K562 (cell line): ENCODE measurements at regions not wholly inside any gene's neighbourhood (a gene's known extent, or its start where the extent isn't known, plus 50 kb on each side); places are given as distances from the start of the nearest gene placed in this dataset.

Experiments used
- ATAC-seq: fragments of 200-7000 bp; cut with Tn5 transposase; 3 replicates; pipeline ENCODE4 v1.9.1; 2020; ENCODE audit warnings: moderate library complexity
- BruUV-seq: library from RNA; stranded (reverse); fragments of 400-500 nt; replicated peaks from 2 replicates; lab custom pipeline; 2021; lab: Mats Ljungman, UMichigan
- CTCF ChIA-PET: fragments of 300-600 bp; formaldehyde crosslinking; extraction: SDS; loops from one replicate; lab custom pipeline; 2021; ENCODE audit warnings: low intra/inter-chr PET ratio; lab: Yijun Ruan, JAX
- POLR2A ChIA-PET: fragments of 300-600, 350-650 bp; sonication (Branson Sonifier 250); formaldehyde crosslinking; extraction: SDS; loops from one replicate; lab custom pipeline; 2021; ENCODE audit warnings: antibody characterized with exemption, inconsistent platforms; lab: Yijun Ruan, JAX
- DNase-seq, 4 experiments: peaks; one replicate each; pipeline versions ENCODE4 v3.0.0 to v3.0.0-alpha.2; 2011 to 2018; ENCODE audit warnings: low spot score in 3 of 4, mixed read lengths in 3 of 4; ENCODE audit errors: extremely low read depth in 1 of 4
- FAIRE-seq: peaks from 2 replicates; lab custom pipeline; 2011; peaks lifted over from hg19 to GRCh38; lab: Jason Lieb, UNC
- H2AFZ ChIP-seq: 2 replicates; pipeline ENCODE4 v1.6.0; 2011; ENCODE audit warnings: low read depth, low read length, control low read depth, inconsistent platforms
- H3K27ac ChIP-seq: fragments of 200-600 bp; 3 replicates; pipeline ENCODE4 v1.8.0; 2011; ENCODE audit warnings: low read depth, mild to moderate bottlenecking, control low read depth, inconsistent platforms, low read length, moderate library complexity, mixed read lengths; ENCODE audit errors: extremely low read depth
- H3K27me3 ChIP-seq, 2 experiments: fragments of 300-600 bp in 1 of 2; 2 replicates in 1 of 2; 3 replicates in 1 of 2; pipeline versions ENCODE4 v1.6.0 to v1.8.0; 2011; ENCODE audit warnings: inconsistent platforms in 2 of 2, low read length in 2 of 2, mild to moderate bottlenecking in 1 of 2, mixed read lengths in 1 of 2, moderate library complexity in 1 of 2; ENCODE audit not compliant: control insufficient read depth in 2 of 2, insufficient read depth in 2 of 2
- H3K36me3 ChIP-seq: fragments of 300-600 bp; 3 replicates; pipeline ENCODE4 v1.8.0; 2011; ENCODE audit warnings: mild to moderate bottlenecking, low read length, inconsistent platforms; ENCODE audit not compliant: control insufficient read depth, insufficient read depth
- H3K4me1 ChIP-seq, 2 experiments: fragments of 200-600 bp in 1 of 2; replicated peaks in 1 of 2; 2 replicates in 1 of 2; 3 replicates in 1 of 2; pipeline versions ENCODE4 v1.5.1 to v1.8.0; 2011; ENCODE audit warnings: inconsistent platforms in 2 of 2, low read length in 2 of 2, mild to moderate bottlenecking in 1 of 2, mixed read lengths in 1 of 2, moderate library complexity in 1 of 2; ENCODE audit not compliant: control insufficient read depth in 2 of 2, insufficient read depth in 2 of 2
- H3K4me2 ChIP-seq: 2 replicates; pipeline ENCODE4 v1.6.1; 2011; ENCODE audit warnings: low read length, control low read depth, inconsistent platforms, mixed read lengths; ENCODE audit not compliant: insufficient read depth
- H3K4me3 ChIP-seq: fragments of 200-600 bp; sonication (generic), shearing (Covaris generic); 2 replicates; pipeline ENCODE4 v1.5.1; 2016; ENCODE audit warnings: control low read depth, inconsistent platforms
- H3K79me2 ChIP-seq: fragments of 200-600 bp; 3 replicates; pipeline ENCODE4 v1.8.0; 2011; ENCODE audit warnings: low read length, inconsistent platforms; ENCODE audit not compliant: control insufficient read depth, insufficient read depth
- H3K9ac ChIP-seq, 2 experiments: 2 replicates each; pipeline versions ENCODE4 v1.6.0 to v1.6.1; 2011; ENCODE audit warnings: low read depth in 2 of 2, low read length in 2 of 2, control low read depth in 1 of 2, inconsistent platforms in 1 of 2, mild to moderate bottlenecking in 1 of 2, mixed read lengths in 1 of 2; ENCODE audit not compliant: insufficient read depth in 1 of 2
- H3K9me1 ChIP-seq: one replicate; pipeline ENCODE4 v1.6.0; 2011; ENCODE audit warnings: inconsistent platforms, mild to moderate bottlenecking, low read length, moderate library complexity; ENCODE audit not compliant: control insufficient read depth, insufficient read depth
- H3K9me3 ChIP-seq: replicated peaks from 2 replicates; pipeline ENCODE4 v1.5.1; 2011; ENCODE audit warnings: low read depth, low read length, inconsistent platforms; ENCODE audit not compliant: control insufficient read depth, insufficient read depth
- H4K20me1 ChIP-seq: replicated peaks from 2 replicates; pipeline ENCODE4 v1.6.1; 2011; ENCODE audit warnings: low read length, inconsistent platforms, mixed read lengths; ENCODE audit not compliant: control insufficient read depth, insufficient read depth
- BHLHE40 ChIP-seq: IDR thresholded peaks from 2 replicates; pipeline ENCODE4 v1.6.1; 2011; ENCODE audit warnings: low read length, improper control_type of control experiment
- ESRRA ChIP-seq: fragments of 450-650 bp; IDR thresholded peaks from 2 replicates; pipeline ENCODE4 v1.6.1; 2014; ENCODE audit warnings: low read depth, mild to moderate bottlenecking, moderate library complexity, borderline replicate concordance
- JUNB ChIP-seq: fragments of 450-650 bp; formaldehyde crosslinking; conservative IDR thresholded peaks from 2 replicates; pipeline ENCODE4 v1.4.0; 2020; ENCODE audit warnings: mild to moderate bottlenecking
- MAZ ChIP-seq, 2 experiments: fragments of 450-650 bp in 1 of 2; sonication (generic) in 1 of 2; formaldehyde crosslinking; IDR thresholded peaks in 1 of 2; conservative IDR thresholded peaks in 1 of 2; 2 replicates each; pipeline versions ENCODE4 v1.4.0 to v1.5.0; 2020; ENCODE audit warnings: mild to moderate bottlenecking in 1 of 2, missing genetic modification reagents in 1 of 2
- MEF2D ChIP-seq: conservative IDR thresholded peaks from 2 replicates; pipeline ENCODE4 v1.6.1; 2016; ENCODE audit warnings: low read depth, missing genetic modification characterization, missing compliant biosample characterization
- MTA1 ChIP-seq: fragments of 450-650 bp; IDR thresholded peaks from 2 replicates; pipeline ENCODE4 v1.6.1; 2017; ENCODE audit warnings: borderline replicate concordance
- MTA3 ChIP-seq: fragments of 450-650 bp; formaldehyde crosslinking; IDR thresholded peaks from 2 replicates; pipeline ENCODE4 v1.6.1; 2017; ENCODE audit warnings: mild to moderate bottlenecking, borderline replicate concordance
- MXD1 ChIP-seq: fragments of 250-450 bp; sonication (Bioruptor Pico); IDR thresholded peaks from 2 replicates; pipeline ENCODE4 v1.8.0; 2021; ENCODE audit warnings: borderline replicate concordance, mild to moderate bottlenecking, moderate library complexity; ENCODE audit not compliant: poor library complexity, severe bottlenecking
- SP1 ChIP-seq: sonication (generic); formaldehyde crosslinking; IDR thresholded peaks from 2 replicates; pipeline ENCODE4 v1.8.1; 2022; ENCODE audit warnings: mild to moderate bottlenecking, missing genetic modification reagents
- SRSF7 ChIP-seq: fragments of 200-400 bp; formaldehyde crosslinking; optimal IDR thresholded peaks from 2 replicates; pipeline ENCODE3; 2017; ENCODE audit warnings: mild to moderate bottlenecking, low read depth, low read length
- U2AF2 ChIP-seq: fragments of 200-400 bp; formaldehyde crosslinking; optimal IDR thresholded peaks from 2 replicates; pipeline ENCODE3; 2017; ENCODE audit warnings: low read depth, mild to moderate bottlenecking, low read length
- ZNF140 ChIP-seq: fragments of 250-450 bp; sonication (Bioruptor Pico); IDR thresholded peaks from 2 replicates; pipeline ENCODE4 v1.8.0; 2021; ENCODE audit warnings: moderate library complexity, mild to moderate bottlenecking, inconsistent platforms
- ZNF324 ChIP-seq: fragments of 250-450 bp; sonication (Bioruptor Pico); IDR thresholded peaks from 2 replicates; pipeline ENCODE4 v1.4.0; 2020; ENCODE audit warnings: mild to moderate bottlenecking
- WGBS: fragments of 100-300 bp; shearing (Covaris generic); methylation state at CpG from one replicate; pipeline ENCODE4 v1.1.6; 2016; ENCODE audit warnings: low coverage, mixed read lengths; ENCODE audit not compliant: insufficient coverage; ENCODE audit errors: missing lambda C conversion rate; 5-methylcytosine and 5-hydroxymethylcytosine counted together
- in situ Hi-C: fragments of 300-500 bp; cut with MboI; formaldehyde crosslinking; loops from 4 replicates; pipeline ENCODE4 v1.15.0; 2018; ENCODE audit warnings: inconsistent platforms, mixed read lengths
- intact Hi-C: fragments of 100-400 bp; cut with micrococcal nuclease; formaldehyde crosslinking; loops from 2 replicates; pipeline ENCODE4 v1.14.2; 2022
- TF ChIP-seq, protein P1 (sequence below): fragments of 450-650 bp; IDR thresholded peaks from 2 replicates; pipeline ENCODE4 v1.6.1; 2016; ENCODE audit warnings: low read depth
- TF ChIP-seq, protein P2 (sequence below): sonication (generic); formaldehyde crosslinking; IDR thresholded peaks from 2 replicates; pipeline ENCODE4 v1.8.0; 2023; ENCODE audit warnings: mild to moderate bottlenecking, missing genetic modification reagents

DNA sequence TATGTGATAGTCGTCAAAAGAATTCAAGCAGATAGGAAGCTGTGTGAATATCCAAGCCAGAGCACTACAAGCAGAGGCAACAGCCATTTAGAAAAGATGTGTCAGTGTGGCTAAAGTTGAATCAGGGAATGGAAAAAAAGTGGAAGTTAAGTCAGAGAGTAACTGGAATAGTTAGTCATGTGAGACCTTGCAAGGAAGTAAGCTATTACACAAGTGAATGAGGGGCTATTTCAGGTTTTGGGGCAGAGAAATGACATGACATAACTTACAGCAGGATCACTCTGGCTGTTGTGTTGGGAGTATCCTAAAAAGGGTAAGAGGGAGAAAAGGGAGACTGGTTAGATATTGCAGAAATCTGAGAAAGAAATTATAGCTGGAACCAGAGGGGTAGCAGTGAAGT, 236.6 kb upstream of the PCDH18 start:
- no TSS peak for BruUV-seq
- FAIRE-seq (no peak), ATAC-seq (no peak), DNase-seq (no peak)
- Histone ChIP-seq H4K20me1 (no peaks in the 10 kb centered on the region), H3K4me3 (no peak overlapping the region), H3K36me3 (no peaks in the 10 kb centered on the region), H3K9me1 (no peaks in the 10 kb centered on the region), H3K27ac (no peak overlapping the region), H3K4me1 (no peaks in the 10 kb centered on the region), H3K27me3 (no peaks in the 10 kb centered on the region), H3K79me2 (no peaks in the 10 kb centered on the region), H3K9ac (no peak overlapping the region), H3K9me3 (no peaks in the 10 kb centered on the region; the same call in 1 of the 2 replicates), H3K4me2 (no peak overlapping the region), H2AFZ (no peak overlapping the region)
- 0% methylated on average over 1 of the region's 1 CpG for WGBS
- ChIA-PET POLR2A (interaction anchor here (0.7 kb wide), 1 partner anchor 416 kb away, joined by 3 read pairs; no protein-coding TSS in a partner anchor), CTCF (no interaction called here)
- in situ Hi-C loops, result no loop called here
- intact Hi-C loops, result no loop called here
- TF ChIP-seq U2AF2, result no peak
- TF ChIP-seq MEF2D (tag), result no peak
- TF ChIP-seq MTA3, result no peak
- TF ChIP-seq MAZ (CRISPR knock-in tag; conservative IDR thresholded peaks at IDR 0.05 in 1 of 2, IDR thresholded peaks at IDR 0.05 in 1 of 2), result no peak
- no peak for TF ChIP-seq ZNF324
- TF ChIP-seq SP1 (CRISPR knock-in tag), result no peak
- no peak for TF ChIP-seq ZNF140 (CRISPR knock-in tag)
- no peak for TF ChIP-seq BHLHE40
- TF ChIP-seq MXD1 (CRISPR knock-in tag), result no peak
- TF ChIP-seq MTA1, result no peak
- TF ChIP-seq ESRRA, result no peak
- TF ChIP-seq SRSF7, result no peak
- TF ChIP-seq, protein P1, sequence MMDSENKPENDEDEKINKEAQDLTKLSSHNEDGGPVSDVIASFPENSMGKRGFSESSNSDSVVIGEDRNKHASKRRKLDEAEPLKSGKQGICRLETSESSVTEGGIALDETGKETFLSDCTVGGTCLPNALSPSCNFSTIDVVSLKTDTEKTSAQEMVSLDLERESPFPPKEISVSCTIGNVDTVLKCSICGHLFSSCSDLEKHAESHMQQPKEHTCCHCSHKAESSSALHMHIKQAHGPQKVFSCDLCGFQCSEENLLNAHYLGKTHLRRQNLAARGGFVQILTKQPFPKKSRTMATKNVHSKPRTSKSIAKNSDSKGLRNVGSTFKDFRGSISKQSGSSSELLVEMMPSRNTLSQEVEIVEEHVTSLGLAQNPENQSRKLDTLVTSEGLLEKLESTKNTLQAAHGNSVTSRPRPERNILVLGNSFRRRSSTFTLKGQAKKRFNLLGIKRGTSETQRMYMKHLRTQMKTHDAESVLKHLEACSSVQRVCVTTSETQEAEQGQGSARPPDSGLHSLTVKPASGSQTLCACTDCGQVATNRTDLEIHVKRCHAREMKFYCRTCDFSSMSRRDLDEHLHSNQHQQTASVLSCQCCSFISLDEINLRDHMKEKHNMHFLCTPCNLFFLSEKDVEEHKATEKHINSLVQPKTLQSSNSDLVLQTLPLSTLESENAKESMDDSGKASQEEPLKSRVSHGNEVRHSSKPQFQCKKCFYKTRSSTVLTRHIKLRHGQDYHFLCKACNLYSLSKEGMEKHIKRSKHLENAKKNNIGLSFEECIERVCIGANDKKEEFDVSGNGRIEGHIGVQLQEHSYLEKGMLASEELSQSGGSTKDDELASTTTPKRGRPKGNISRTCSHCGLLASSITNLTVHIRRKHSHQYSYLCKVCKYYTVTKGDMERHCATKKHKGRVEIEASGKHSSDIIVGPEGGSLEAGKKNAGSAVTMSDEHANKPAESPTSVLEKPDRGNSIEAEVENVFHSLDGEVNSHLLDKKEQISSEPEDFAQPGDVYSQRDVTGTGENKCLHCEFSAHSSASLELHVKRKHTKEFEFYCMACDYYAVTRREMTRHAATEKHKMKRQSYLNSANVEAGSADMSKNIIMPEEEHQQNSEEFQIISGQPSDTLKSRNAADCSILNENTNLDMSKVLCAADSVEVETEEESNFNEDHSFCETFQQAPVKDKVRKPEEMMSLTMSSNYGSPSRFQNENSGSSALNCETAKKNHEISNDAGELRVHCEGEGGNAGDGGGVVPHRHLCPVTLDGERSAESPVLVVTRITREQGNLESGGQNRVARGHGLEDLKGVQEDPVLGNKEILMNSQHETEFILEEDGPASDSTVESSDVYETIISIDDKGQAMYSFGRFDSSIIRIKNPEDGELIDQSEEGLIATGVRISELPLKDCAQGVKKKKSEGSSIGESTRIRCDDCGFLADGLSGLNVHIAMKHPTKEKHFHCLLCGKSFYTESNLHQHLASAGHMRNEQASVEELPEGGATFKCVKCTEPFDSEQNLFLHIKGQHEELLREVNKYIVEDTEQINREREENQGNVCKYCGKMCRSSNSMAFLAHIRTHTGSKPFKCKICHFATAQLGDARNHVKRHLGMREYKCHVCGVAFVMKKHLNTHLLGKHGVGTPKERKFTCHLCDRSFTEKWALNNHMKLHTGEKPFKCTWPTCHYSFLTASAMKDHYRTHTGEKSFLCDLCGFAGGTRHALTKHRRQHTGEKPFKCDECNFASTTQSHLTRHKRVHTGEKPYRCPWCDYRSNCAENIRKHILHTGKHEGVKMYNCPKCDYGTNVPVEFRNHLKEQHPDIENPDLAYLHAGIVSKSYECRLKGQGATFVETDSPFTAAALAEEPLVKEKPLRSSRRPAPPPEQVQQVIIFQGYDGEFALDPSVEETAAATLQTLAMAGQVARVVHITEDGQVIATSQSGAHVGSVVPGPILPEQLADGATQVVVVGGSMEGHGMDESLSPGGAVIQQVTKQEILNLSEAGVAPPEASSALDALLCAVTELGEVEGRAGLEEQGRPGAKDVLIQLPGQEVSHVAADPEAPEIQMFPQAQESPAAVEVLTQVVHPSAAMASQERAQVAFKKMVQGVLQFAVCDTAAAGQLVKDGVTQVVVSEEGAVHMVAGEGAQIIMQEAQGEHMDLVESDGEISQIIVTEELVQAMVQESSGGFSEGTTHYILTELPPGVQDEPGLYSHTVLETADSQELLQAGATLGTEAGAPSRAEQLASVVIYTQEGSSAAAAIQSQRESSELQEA, result no peak
- TF ChIP-seq, protein P2, sequence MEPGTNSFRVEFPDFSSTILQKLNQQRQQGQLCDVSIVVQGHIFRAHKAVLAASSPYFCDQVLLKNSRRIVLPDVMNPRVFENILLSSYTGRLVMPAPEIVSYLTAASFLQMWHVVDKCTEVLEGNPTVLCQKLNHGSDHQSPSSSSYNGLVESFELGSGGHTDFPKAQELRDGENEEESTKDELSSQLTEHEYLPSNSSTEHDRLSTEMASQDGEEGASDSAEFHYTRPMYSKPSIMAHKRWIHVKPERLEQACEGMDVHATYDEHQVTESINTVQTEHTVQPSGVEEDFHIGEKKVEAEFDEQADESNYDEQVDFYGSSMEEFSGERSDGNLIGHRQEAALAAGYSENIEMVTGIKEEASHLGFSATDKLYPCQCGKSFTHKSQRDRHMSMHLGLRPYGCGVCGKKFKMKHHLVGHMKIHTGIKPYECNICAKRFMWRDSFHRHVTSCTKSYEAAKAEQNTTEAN, result no peak
- TF ChIP-seq JUNB (CRISPR knock-in tag), result no peak
